Neuronal stem cell (in vitro differentiated cells): ENCODE measurements at regions not wholly inside any gene's neighbourhood (a gene's known extent, or its start where the extent isn't known, plus 50 kb on each side); places are given as distances from the start of the nearest gene placed in this dataset.

Source experiments
- DNase-seq: peaks from one replicate; pipeline ENCODE4 v3.0.0-alpha.2; 2013; ENCODE audit warnings: low spot score
- H2AFZ ChIP-seq: one replicate; pipeline ENCODE4 v1.6.1; 2013; ENCODE audit warnings: mild to moderate bottlenecking, low read length, inconsistent platforms
- H2AK5ac ChIP-seq: 2 replicates; pipeline ENCODE4 v1.6.1; 2013; ENCODE audit warnings: low read depth, mild to moderate bottlenecking, inconsistent platforms, low read length, moderate library complexity, mixed read lengths
- H2BK120ac ChIP-seq: 2 replicates; pipeline ENCODE4 v1.6.1; 2013; ENCODE audit warnings: low read depth, mild to moderate bottlenecking, inconsistent platforms, low read length, moderate library complexity, mixed read lengths
- H2BK12ac ChIP-seq: one replicate; pipeline ENCODE4 v1.6.1; 2013; ENCODE audit warnings: low read length, inconsistent platforms
- H2BK15ac ChIP-seq: 2 replicates; pipeline ENCODE4 v1.6.1; 2013; ENCODE audit warnings: mild to moderate bottlenecking, low read length, inconsistent platforms, mixed read lengths
- H2BK5ac ChIP-seq: one replicate; pipeline ENCODE4 v1.6.1; 2013; ENCODE audit warnings: inconsistent platforms, mild to moderate bottlenecking, low read length, moderate library complexity
- H3K14ac ChIP-seq: one replicate; pipeline ENCODE4 v1.6.1; 2013; ENCODE audit warnings: low read length, inconsistent platforms
- H3K18ac ChIP-seq: 2 replicates; pipeline ENCODE4 v1.6.1; 2013; ENCODE audit warnings: low read length, inconsistent platforms
- H3K23ac ChIP-seq: 2 replicates; pipeline ENCODE4 v1.6.1; 2013; ENCODE audit warnings: low read depth, mild to moderate bottlenecking, mixed read lengths, low read length, inconsistent platforms; ENCODE audit not compliant: poor library complexity
- H3K27ac ChIP-seq: replicated peaks from 3 replicates; pipeline ENCODE4 v1.5.1; 2013; ENCODE audit warnings: low read length, inconsistent platforms
- H3K27me3 ChIP-seq, 3 experiments: 2 replicates each; pipeline ENCODE4 v1.6.1; 2013; ENCODE audit warnings: low read length in 3 of 3, mild to moderate bottlenecking in 2 of 3, inconsistent platforms in 1 of 3, low read depth in 1 of 3, mixed read lengths in 1 of 3, moderate library complexity in 1 of 3; ENCODE audit not compliant: control insufficient read depth in 3 of 3, insufficient read depth in 3 of 3
- H3K36me3 ChIP-seq, 2 donors: replicated peaks in 1 of 2; 2 replicates each; pipeline ENCODE4 v1.6.1; 2013; ENCODE audit warnings: low read length in 2 of 2; ENCODE audit not compliant: control insufficient read depth in 2 of 2, insufficient read depth in 2 of 2
- H3K4ac ChIP-seq: 2 replicates; pipeline ENCODE4 v1.6.1; 2013; ENCODE audit warnings: inconsistent platforms, mild to moderate bottlenecking, low read length, moderate library complexity
- H3K4me1 ChIP-seq, 2 donors: 1 replicate in 1 of 2; 2 replicates in 1 of 2; pipeline ENCODE4 v1.6.1; 2013; ENCODE audit warnings: low read length in 2 of 2, low read depth in 1 of 2; ENCODE audit not compliant: control insufficient read depth in 2 of 2, insufficient read depth in 1 of 2
- H3K4me2 ChIP-seq: one replicate; pipeline ENCODE4 v1.6.1; 2013; ENCODE audit warnings: mild to moderate bottlenecking, low read length, inconsistent platforms; ENCODE audit not compliant: insufficient read depth, poor library complexity, severe bottlenecking
- H3K4me3 ChIP-seq, 2 donors: 2 replicates each; pipeline ENCODE4 v1.5.1; 2013; ENCODE audit warnings: low read length in 2 of 2, mild to moderate bottlenecking in 2 of 2, inconsistent platforms in 1 of 2, moderate library complexity in 1 of 2
- H3K79me1 ChIP-seq: one replicate; pipeline ENCODE4 v1.6.1; 2013; ENCODE audit warnings: low read depth, mild to moderate bottlenecking, inconsistent platforms, low read length, moderate library complexity
- H3K9ac ChIP-seq: one replicate; pipeline ENCODE4 v1.6.1; 2013; ENCODE audit warnings: mild to moderate bottlenecking, low read depth, low read length, inconsistent platforms; ENCODE audit not compliant: poor library complexity
- H3K9me3 ChIP-seq, 2 donors: replicated peaks in 1 of 2; 2 replicates each; pipeline versions ENCODE3 to v1.6.1; 2013; ENCODE audit warnings: low read length in 2 of 2, mild to moderate bottlenecking in 2 of 2, inconsistent platforms in 1 of 2, low read depth in 1 of 2, mixed read lengths in 1 of 2, moderate library complexity in 1 of 2; ENCODE audit not compliant: control insufficient read depth in 2 of 2, insufficient read depth in 1 of 2
- H4K8ac ChIP-seq: one replicate; pipeline ENCODE4 v1.6.1; 2013; ENCODE audit warnings: low read depth, mild to moderate bottlenecking, inconsistent platforms, low read length, moderate library complexity
- H4K91ac ChIP-seq: one replicate; pipeline ENCODE4 v1.6.1; 2013; ENCODE audit warnings: low read length, low read depth, mild to moderate bottlenecking, inconsistent platforms; ENCODE audit not compliant: poor library complexity
- WGBS, 2 donors: extraction: QIAGEN DNeasy Blood & Tissue Kit; methylation state at CpG; one replicate each; pipeline ENCODE4 v1.1.7; 2013; ENCODE audit warnings: missing lambda C conversion rate in 2 of 2, mixed read lengths in 1 of 2; ENCODE audit not compliant: insufficient read length in 2 of 2, insufficient replicate concordance in 1 of 2; ENCODE audit errors: extremely low coverage in 2 of 2; 5-methylcytosine and 5-hydroxymethylcytosine counted together

- H3K4ac ChIP-seq = no peak overlapping the region
- H2AFZ ChIP-seq = no peak overlapping the region
- H2BK5ac ChIP-seq = no peak overlapping the region
- H3K36me3 ChIP-seq = no peaks in the 10 kb centered on the region
- no peaks in the 10 kb centered on the region for H3K4me1 ChIP-seq
- no peak overlapping the region for H3K14ac ChIP-seq
- H2BK120ac ChIP-seq = no peak overlapping the region
- H3K27ac ChIP-seq = no peak overlapping the region
- H2BK15ac ChIP-seq = no peak overlapping the region
- peak overlapping the region; percentile 2 for H2AK5ac ChIP-seq
- H3K23ac ChIP-seq = no peak overlapping the region
- no peaks in the 10 kb centered on the region for H3K27me3 ChIP-seq
- no peak overlapping the region for H3K9ac ChIP-seq
- no peak overlapping the region for H3K18ac ChIP-seq
- H4K91ac ChIP-seq = no peak overlapping the region
- H3K9me3 ChIP-seq = peaks cover 0 to 2% of the 10 kb centered on the region in 2 donors
- no peak overlapping the region for H3K4me3 ChIP-seq
- no peak overlapping the region for H3K4me2 ChIP-seq
- no peak overlapping the region for H4K8ac ChIP-seq
- no peaks in the 10 kb centered on the region for H3K79me1 ChIP-seq
- no peak for DNase-seq
- no CpG with 5 or more reads among the region's 1 CpG for WGBS, 2 donors
- H2BK12ac ChIP-seq = no peak overlapping the region
Measured at GRCh38 chr11:28773606-28774005, 665.4 kb downstream of the METTL15 start.

- Histone ChIP-seq H3K79me1 (no peaks in the 10 kb centered on the region), H4K8ac (no peak overlapping the region), H2BK15ac (no peak overlapping the region), H3K36me3 (no peaks in the 10 kb centered on the region), H3K4me2 (no peak overlapping the region), H3K4me3 (no peak overlapping the region), H3K27me3 (no peaks in the 10 kb centered on the region), H3K27ac (no peak overlapping the region), H4K91ac (no peak overlapping the region), H3K9ac (no peak overlapping the region), H3K4me1 (no peaks in the 10 kb centered on the region), H2AK5ac (no peak overlapping the region), H3K9me3 (peaks cover 0 to 2% of the 10 kb centered on the region in 2 donors), H3K4ac (no peak overlapping the region), H2BK12ac (no peak overlapping the region), H3K18ac (no peak overlapping the region), H2BK120ac (no peak overlapping the region), H3K14ac (no peak overlapping the region), H3K23ac (no peak overlapping the region), H2BK5ac (no peak overlapping the region), H2AFZ (no peak overlapping the region)
- no CpG with 5 or more reads among the region's 1 CpG for WGBS, 2 donors
- no peak for DNase-seq
Measured at GRCh38 chr11:28770806-28771205, 662.6 kb downstream of the METTL15 start.

GRCh38 chr11:28767574-28767973 is 659.4 kb downstream of the METTL15 start:
- H3K27ac ChIP-seq = no peak overlapping the region
- DNase-seq = no peak
- no CpG with 5 or more reads among the region's 1 CpG for WGBS, 2 donors

GRCh38 chr11:28763876-28764275 is 655.7 kb downstream of the METTL15 start:
- DNase-seq = no peak
- no peak overlapping the region for H2BK5ac ChIP-seq
- H4K8ac ChIP-seq = no peak overlapping the region
- no peak overlapping the region for H2BK120ac ChIP-seq
- H3K9ac ChIP-seq = no peak overlapping the region
- H3K4ac ChIP-seq = no peak overlapping the region
- H2BK12ac ChIP-seq = no peak overlapping the region
- no peak overlapping the region for H4K91ac ChIP-seq
- H3K4me3 ChIP-seq = no peak overlapping the region
- no peak overlapping the region for H2AK5ac ChIP-seq
- H3K14ac ChIP-seq = no peak overlapping the region
- no peaks in the 10 kb centered on the region for H3K27me3 ChIP-seq
- H3K4me1 ChIP-seq = no peaks in the 10 kb centered on the region
- no peaks in the 10 kb centered on the region for H3K36me3 ChIP-seq
- H2AFZ ChIP-seq = no peak overlapping the region
- no peak overlapping the region for H3K4me2 ChIP-seq
- no peak overlapping the region for H3K23ac ChIP-seq
- WGBS, 2 donors = no CpG with 5 or more reads among the region's 1 CpG
- H3K79me1 ChIP-seq = no peaks in the 10 kb centered on the region
- no peaks in the 10 kb centered on the region for H3K9me3 ChIP-seq
- H2BK15ac ChIP-seq = no peak overlapping the region
- H3K27ac ChIP-seq = no peak overlapping the region
- no peak overlapping the region for H3K18ac ChIP-seq

More at GRCh38 chr11:28767574-28767973, 659.4 kb downstream of the METTL15 start:
- Histone ChIP-seq H4K91ac (no peak overlapping the region), H2BK12ac (no peak overlapping the region), H3K4me3 (no peak overlapping the region), H3K9ac (no peak overlapping the region), H2BK15ac (no peak overlapping the region), H3K27me3 (no peaks in the 10 kb centered on the region), H3K79me1 (no peaks in the 10 kb centered on the region), H3K18ac (no peak overlapping the region), H3K23ac (no peak overlapping the region), H3K9me3 (no peaks in the 10 kb centered on the region), H2BK5ac (no peak overlapping the region), H2AK5ac (no peak overlapping the region), H3K4me1 (no peaks in the 10 kb centered on the region), H3K4me2 (no peak overlapping the region), H3K36me3 (no peaks in the 10 kb centered on the region), H2BK120ac (no peak overlapping the region), H4K8ac (no peak overlapping the region), H3K14ac (no peak overlapping the region), H2AFZ (no peak overlapping the region), H3K4ac (no peak overlapping the region)
